Trophoblast cell (in vitro differentiated cells and primary cell): ENCODE measurements at regions not wholly inside any gene's neighbourhood (a gene's known extent, or its start where the extent isn't known, plus 50 kb on each side); places are given as distances from the start of the nearest gene placed in this dataset.

Source experiments
- DNase-seq, 2 donors: peaks; one replicate each; pipeline ENCODE4 v3.0.0-alpha.2; 2016
- H2AFZ ChIP-seq: 2 replicates; pipeline ENCODE4 v1.6.1; 2013; ENCODE audit warnings: low read length, moderate library complexity, mild to moderate bottlenecking; ENCODE audit not compliant: insufficient read depth, poor library complexity
- H2AK5ac ChIP-seq: 2 replicates; pipeline ENCODE4 v1.6.1; 2013; ENCODE audit warnings: mild to moderate bottlenecking, low read length
- H2BK120ac ChIP-seq: 2 replicates; pipeline ENCODE4 v1.6.1; 2013; ENCODE audit warnings: low read length, mild to moderate bottlenecking, moderate library complexity; ENCODE audit not compliant: insufficient read depth, poor library complexity
- H2BK12ac ChIP-seq: 2 replicates; pipeline ENCODE4 v1.6.1; 2013; ENCODE audit warnings: mild to moderate bottlenecking, low read length, moderate library complexity
- H2BK5ac ChIP-seq: 2 replicates; pipeline ENCODE4 v1.6.1; 2013; ENCODE audit warnings: low read length, low read depth, moderate library complexity, mild to moderate bottlenecking; ENCODE audit not compliant: poor library complexity
- H3K14ac ChIP-seq: 2 replicates; pipeline ENCODE4 v1.6.1; 2013; ENCODE audit warnings: mild to moderate bottlenecking, low read length
- H3K18ac ChIP-seq: 2 replicates; pipeline ENCODE4 v1.6.1; 2013; ENCODE audit warnings: mild to moderate bottlenecking, low read length
- H3K23ac ChIP-seq: 2 replicates; pipeline ENCODE4 v1.6.1; 2013; ENCODE audit warnings: low read length
- H3K27ac ChIP-seq: 2 replicates; pipeline ENCODE4 v1.5.1; 2013; ENCODE audit warnings: low read depth, mild to moderate bottlenecking, inconsistent platforms, low read length, moderate library complexity
- H3K27me3 ChIP-seq: 2 replicates; pipeline ENCODE4 v1.6.1; 2013; ENCODE audit warnings: inconsistent platforms, mild to moderate bottlenecking, low read length, moderate library complexity; ENCODE audit not compliant: insufficient read depth
- H3K36me3 ChIP-seq, 2 experiments: 1 replicate in 1 of 2; 2 replicates in 1 of 2; pipeline ENCODE4 v1.6.1; 2013; ENCODE audit warnings: low read length in 2 of 2, mild to moderate bottlenecking in 2 of 2, moderate library complexity in 1 of 2; ENCODE audit not compliant: insufficient read depth in 2 of 2, control insufficient read depth in 1 of 2
- H3K4ac ChIP-seq: 2 replicates; pipeline ENCODE4 v1.6.1; 2013; ENCODE audit warnings: low read depth, mild to moderate bottlenecking, low read length, moderate library complexity
- H3K4me1 ChIP-seq, 2 experiments: 1 replicate in 1 of 2; 2 replicates in 1 of 2; pipeline ENCODE4 v1.6.1; 2013; ENCODE audit warnings: low read length in 2 of 2, mild to moderate bottlenecking in 2 of 2, moderate library complexity in 1 of 2; ENCODE audit not compliant: insufficient read depth in 2 of 2, control insufficient read depth in 1 of 2
- H3K4me2 ChIP-seq: 2 replicates; pipeline ENCODE4 v1.6.1; 2013; ENCODE audit warnings: inconsistent platforms, mild to moderate bottlenecking, low read length, moderate library complexity
- H3K4me3 ChIP-seq: 2 replicates; pipeline ENCODE4 v1.5.1; 2013; ENCODE audit warnings: mild to moderate bottlenecking, low read depth, low read length, inconsistent platforms
- H3K79me1 ChIP-seq: one replicate; pipeline ENCODE4 v1.6.1; 2013; ENCODE audit warnings: low read length
- H3K79me2 ChIP-seq: 2 replicates; pipeline ENCODE4 v1.6.1; 2013; ENCODE audit warnings: low read length, mild to moderate bottlenecking; ENCODE audit not compliant: control insufficient read depth, insufficient read depth, poor library complexity
- H3K9ac ChIP-seq: 2 replicates; pipeline ENCODE4 v1.6.1; 2013; ENCODE audit warnings: mild to moderate bottlenecking, low read length
- H3K9me3 ChIP-seq: 2 replicates; pipeline ENCODE4 v1.6.1; 2013; ENCODE audit warnings: low read depth, mild to moderate bottlenecking, control low read depth, inconsistent platforms, low read length; ENCODE audit not compliant: insufficient read depth
- H4K12ac ChIP-seq: 2 replicates; pipeline ENCODE4 v1.6.1; 2013; ENCODE audit warnings: low read depth, mild to moderate bottlenecking, low read length, moderate library complexity
- H4K8ac ChIP-seq: 2 replicates; pipeline ENCODE4 v1.6.1; 2013; ENCODE audit warnings: low read depth, mild to moderate bottlenecking, low read length, moderate library complexity
- H4K91ac ChIP-seq: one replicate; pipeline ENCODE4 v1.6.1; 2013; ENCODE audit warnings: low read depth, mild to moderate bottlenecking, low read length, moderate library complexity
- WGBS: extraction: QIAGEN DNeasy Blood & Tissue Kit; methylation state at CpG from one replicate; pipeline ENCODE4 v1.1.7; 2013; ENCODE audit warnings: missing lambda C conversion rate; ENCODE audit not compliant: insufficient read length, insufficient coverage; ENCODE audit errors: extremely low coverage; 5-methylcytosine and 5-hydroxymethylcytosine counted together

- no peaks in the 10 kb centered on the region for H3K27me3 ChIP-seq
Observed at GRCh38 chr17:79496422-79497005, 114.3 kb downstream of the RBFOX3 start.

GRCh38 chr17:79495665-79496064 lies 115.2 kb downstream of the RBFOX3 start:
- H4K91ac ChIP-seq: no peak overlapping the region
- H3K79me2 ChIP-seq: no peaks in the 10 kb centered on the region
- no peak overlapping the region for H2BK5ac ChIP-seq
- no peaks in the 10 kb centered on the region for H3K79me1 ChIP-seq
- H2AFZ ChIP-seq: no peak overlapping the region
- peaks cover 7% of the 10 kb centered on the region for H3K9me3 ChIP-seq
- H3K4ac ChIP-seq: no peak overlapping the region
- no peak overlapping the region for H3K27ac ChIP-seq
- no peak overlapping the region for H2AK5ac ChIP-seq
- no peaks in the 10 kb centered on the region for H3K36me3 ChIP-seq
- no peak overlapping the region for H2BK12ac ChIP-seq
- H3K4me2 ChIP-seq: no peak overlapping the region
- no peaks in the 10 kb centered on the region for H3K27me3 ChIP-seq
- DNase-seq: no peak
- H2BK120ac ChIP-seq: no peak overlapping the region
- H3K9ac ChIP-seq: no peak overlapping the region
- H4K12ac ChIP-seq: no peak overlapping the region
- H3K14ac ChIP-seq: no peak overlapping the region
- no peak overlapping the region for H4K8ac ChIP-seq
- H3K4me1 ChIP-seq: no peaks in the 10 kb centered on the region
- H3K18ac ChIP-seq: no peak overlapping the region
- no peak overlapping the region for H3K4me3 ChIP-seq
- WGBS: no CpG with 5 or more reads among the region's 11 CpGs
- H3K23ac ChIP-seq: no peak overlapping the region

More at GRCh38 chr17:79496422-79497005, 114.3 kb downstream of the RBFOX3 start:
- H3K79me2 ChIP-seq: no peaks in the 10 kb centered on the region
- no peaks in the 10 kb centered on the region for H3K79me1 ChIP-seq
- no peak overlapping the region for H2BK5ac ChIP-seq
- no peak overlapping the region for H3K4me3 ChIP-seq
- no peak overlapping the region for H3K23ac ChIP-seq
- H4K8ac ChIP-seq: no peak overlapping the region
- no peak overlapping the region for H3K18ac ChIP-seq
- H3K4me1 ChIP-seq: peaks cover 0 to 1% of the 10 kb centered on the region in 2 experiments
- no peak overlapping the region for H2BK120ac ChIP-seq
- no peak overlapping the region for H2AK5ac ChIP-seq
- DNase-seq: no peak
- no peak overlapping the region for H3K9ac ChIP-seq
- no peak overlapping the region for H3K27ac ChIP-seq
- peaks cover 7% of the 10 kb centered on the region for H3K9me3 ChIP-seq
- H2BK12ac ChIP-seq: no peak overlapping the region
- H4K12ac ChIP-seq: no peak overlapping the region
- H4K91ac ChIP-seq: no peak overlapping the region
- no peak overlapping the region for H3K4ac ChIP-seq
- no CpG with 5 or more reads among the region's 13 CpGs for WGBS
- no peak overlapping the region for H3K4me2 ChIP-seq
- no peak overlapping the region for H2AFZ ChIP-seq
- H3K14ac ChIP-seq: no peak overlapping the region
- H3K36me3 ChIP-seq: no peaks in the 10 kb centered on the region

- no CpG with 5 or more reads among the region's 3 CpGs for WGBS
- H3K14ac ChIP-seq: no peak overlapping the region
- H2BK5ac ChIP-seq: no peak overlapping the region
- DNase-seq: no peak
- H4K91ac ChIP-seq: no peak overlapping the region
- H3K18ac ChIP-seq: no peak overlapping the region
- H2BK120ac ChIP-seq: no peak overlapping the region
- no peaks in the 10 kb centered on the region for H3K79me1 ChIP-seq
- no peaks in the 10 kb centered on the region for H3K36me3 ChIP-seq
- no peak overlapping the region for H2BK12ac ChIP-seq
- H3K9me3 ChIP-seq: peaks cover 3% of the 10 kb centered on the region
- no peak overlapping the region for H2AK5ac ChIP-seq
- no peak overlapping the region for H3K9ac ChIP-seq
- no peak overlapping the region for H4K12ac ChIP-seq
- no peak overlapping the region for H3K4ac ChIP-seq
- H3K4me1 ChIP-seq: no peaks in the 10 kb centered on the region
- H3K27me3 ChIP-seq: no peaks in the 10 kb centered on the region
- no peaks in the 10 kb centered on the region for H3K79me2 ChIP-seq
- no peak overlapping the region for H4K8ac ChIP-seq
- no peak overlapping the region for H2AFZ ChIP-seq
- H3K4me3 ChIP-seq: no peak overlapping the region
- H3K4me2 ChIP-seq: no peak overlapping the region
- H3K23ac ChIP-seq: no peak overlapping the region
- no peak overlapping the region for H3K27ac ChIP-seq
Observed at GRCh38 chr17:79491006-79491405, 119.8 kb downstream of the RBFOX3 start.

GRCh38 chr17:79490530-79490929 lies 120.3 kb downstream of the RBFOX3 start:
- Histone ChIP-seq H4K12ac (no peak overlapping the region), H4K91ac (no peak overlapping the region), H2BK120ac (no peak overlapping the region), H3K27me3 (no peaks in the 10 kb centered on the region), H3K79me2 (no peaks in the 10 kb centered on the region), H3K14ac (no peak overlapping the region), H3K4me1 (no peaks in the 10 kb centered on the region), H3K23ac (no peak overlapping the region), H3K9ac (no peak overlapping the region), H2BK5ac (no peak overlapping the region), H4K8ac (no peak overlapping the region), H3K4ac (no peak overlapping the region), H3K4me2 (no peak overlapping the region), H3K27ac (no peak overlapping the region), H3K18ac (no peak overlapping the region), H2AFZ (no peak overlapping the region), H3K79me1 (no peaks in the 10 kb centered on the region), H2BK12ac (no peak overlapping the region), H3K36me3 (no peaks in the 10 kb centered on the region), H3K9me3 (peaks cover 3% of the 10 kb centered on the region), H2AK5ac (no peak overlapping the region), H3K4me3 (no peak overlapping the region)
- WGBS: no CpG with 5 or more reads among the region's 1 CpG
- DNase-seq: no peak
